ENCODE measurements at regions not wholly inside any gene's neighbourhood (a gene's known extent, or its start where the extent isn't known, plus 50 kb on each side); places are given as distances from the start of the nearest gene placed in this dataset.

DNA sequence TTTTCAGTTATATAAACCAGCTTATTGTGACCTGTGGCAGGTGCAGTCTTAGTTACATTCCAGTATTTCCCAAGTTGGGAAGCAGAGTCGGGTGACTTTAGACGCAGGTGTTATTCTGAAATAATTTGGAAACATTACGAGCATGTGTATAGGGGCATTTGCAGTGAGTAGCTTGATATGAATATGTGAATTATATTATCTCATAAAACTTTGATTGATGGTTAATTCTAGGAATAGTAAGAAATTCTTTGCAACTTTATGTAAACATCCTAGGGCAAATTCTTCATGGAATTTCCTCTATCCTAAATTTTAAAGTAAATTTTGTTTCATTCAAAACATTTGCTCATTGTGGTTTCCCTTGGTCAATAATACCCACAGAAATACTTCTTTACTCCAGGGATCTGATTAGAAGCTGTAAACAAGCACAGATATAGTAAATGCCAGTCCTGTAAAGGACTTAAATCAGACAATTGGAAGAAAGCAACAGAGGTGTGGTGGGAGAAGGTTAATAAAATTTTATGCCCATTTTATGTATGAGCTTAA, 580.6 kb upstream of the CDH2 start (continued):
- TF ChIP-seq ARNTL (CRISPR knock-in tag; IDR thresholded peaks at IDR 0.05; ENCODE audit: borderline replicate concordance, low read depth) (no peak), BACH2 (CRISPR knock-in tag; IDR thresholded peaks at IDR 0.05; ENCODE audit: borderline replicate concordance) (no peak), ZNF8 (CRISPR knock-in tag; IDR thresholded peaks at IDR 0.05) (no peak), OSR1 (CRISPR knock-in tag; IDR thresholded peaks at IDR 0.05) (no peak), GLIS3 (CRISPR knock-in tag; IDR thresholded peaks at IDR 0.05) (no peak)

DNA sequence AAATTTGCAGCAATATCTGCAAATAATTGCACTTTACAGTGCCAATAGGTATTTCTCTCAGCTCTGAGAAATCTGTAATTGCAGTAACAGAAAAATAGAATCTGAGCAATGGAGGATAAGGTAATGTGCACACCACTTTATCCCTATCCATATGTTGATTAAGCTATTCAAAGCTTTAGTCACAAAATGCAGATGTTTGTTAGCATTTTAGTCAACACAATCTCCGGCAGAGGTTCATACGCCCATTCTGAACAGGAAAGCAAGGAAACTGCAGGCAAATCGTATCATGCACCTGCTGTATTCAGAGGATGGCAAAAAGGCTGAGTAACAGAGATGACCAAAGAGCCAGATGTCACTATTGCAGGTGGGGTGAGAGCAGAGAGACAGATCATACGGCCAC, 566.2 kb upstream of the CDH2 start:
- TF ChIP-seq, protein P1, sequence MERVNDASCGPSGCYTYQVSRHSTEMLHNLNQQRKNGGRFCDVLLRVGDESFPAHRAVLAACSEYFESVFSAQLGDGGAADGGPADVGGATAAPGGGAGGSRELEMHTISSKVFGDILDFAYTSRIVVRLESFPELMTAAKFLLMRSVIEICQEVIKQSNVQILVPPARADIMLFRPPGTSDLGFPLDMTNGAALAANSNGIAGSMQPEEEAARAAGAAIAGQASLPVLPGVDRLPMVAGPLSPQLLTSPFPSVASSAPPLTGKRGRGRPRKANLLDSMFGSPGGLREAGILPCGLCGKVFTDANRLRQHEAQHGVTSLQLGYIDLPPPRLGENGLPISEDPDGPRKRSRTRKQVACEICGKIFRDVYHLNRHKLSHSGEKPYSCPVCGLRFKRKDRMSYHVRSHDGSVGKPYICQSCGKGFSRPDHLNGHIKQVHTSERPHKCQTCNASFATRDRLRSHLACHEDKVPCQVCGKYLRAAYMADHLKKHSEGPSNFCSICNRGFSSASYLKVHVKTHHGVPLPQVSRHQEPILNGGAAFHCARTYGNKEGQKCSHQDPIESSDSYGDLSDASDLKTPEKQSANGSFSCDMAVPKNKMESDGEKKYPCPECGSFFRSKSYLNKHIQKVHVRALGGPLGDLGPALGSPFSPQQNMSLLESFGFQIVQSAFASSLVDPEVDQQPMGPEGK (CRISPR knock-in tag; IDR thresholded peaks at IDR 0.05; ENCODE audit: borderline replicate concordance) = no peak
- TF ChIP-seq ESRRG (CRISPR knock-in tag; IDR thresholded peaks at IDR 0.05) (no peak), ZNF565 (CRISPR knock-in tag; conservative IDR thresholded peaks at IDR 0.05; ENCODE audit: low read depth) (no peak), SNAI2 (CRISPR knock-in tag; IDR thresholded peaks at IDR 0.05) (no peak), ZNF8 (CRISPR knock-in tag; IDR thresholded peaks at IDR 0.05) (no peak), TOX (CRISPR knock-in tag; IDR thresholded peaks at IDR 0.05; ENCODE audit: borderline replicate concordance) (no peak), RARB (CRISPR knock-in tag; IDR thresholded peaks at IDR 0.05) (no peak), OSR1 (CRISPR knock-in tag; IDR thresholded peaks at IDR 0.05) (no peak), TCF4 (CRISPR knock-in tag; IDR thresholded peaks at IDR 0.05; ENCODE audit: borderline replicate concordance) (no peak), ZC3H10 (CRISPR knock-in tag; IDR thresholded peaks at IDR 0.05) (no peak), ARNTL (CRISPR knock-in tag; IDR thresholded peaks at IDR 0.05; ENCODE audit: borderline replicate concordance, low read depth) (no peak), PPARA (CRISPR knock-in tag; IDR thresholded peaks at IDR 0.05; ENCODE audit: borderline replicate concordance) (no peak), ZFP30 (CRISPR knock-in tag; IDR thresholded peaks at IDR 0.05) (no peak), ISL1 (CRISPR knock-in tag; IDR thresholded peaks at IDR 0.05) (no peak), GLIS3 (CRISPR knock-in tag; IDR thresholded peaks at IDR 0.05) (no peak)
- TF ChIP-seq, protein P2, sequence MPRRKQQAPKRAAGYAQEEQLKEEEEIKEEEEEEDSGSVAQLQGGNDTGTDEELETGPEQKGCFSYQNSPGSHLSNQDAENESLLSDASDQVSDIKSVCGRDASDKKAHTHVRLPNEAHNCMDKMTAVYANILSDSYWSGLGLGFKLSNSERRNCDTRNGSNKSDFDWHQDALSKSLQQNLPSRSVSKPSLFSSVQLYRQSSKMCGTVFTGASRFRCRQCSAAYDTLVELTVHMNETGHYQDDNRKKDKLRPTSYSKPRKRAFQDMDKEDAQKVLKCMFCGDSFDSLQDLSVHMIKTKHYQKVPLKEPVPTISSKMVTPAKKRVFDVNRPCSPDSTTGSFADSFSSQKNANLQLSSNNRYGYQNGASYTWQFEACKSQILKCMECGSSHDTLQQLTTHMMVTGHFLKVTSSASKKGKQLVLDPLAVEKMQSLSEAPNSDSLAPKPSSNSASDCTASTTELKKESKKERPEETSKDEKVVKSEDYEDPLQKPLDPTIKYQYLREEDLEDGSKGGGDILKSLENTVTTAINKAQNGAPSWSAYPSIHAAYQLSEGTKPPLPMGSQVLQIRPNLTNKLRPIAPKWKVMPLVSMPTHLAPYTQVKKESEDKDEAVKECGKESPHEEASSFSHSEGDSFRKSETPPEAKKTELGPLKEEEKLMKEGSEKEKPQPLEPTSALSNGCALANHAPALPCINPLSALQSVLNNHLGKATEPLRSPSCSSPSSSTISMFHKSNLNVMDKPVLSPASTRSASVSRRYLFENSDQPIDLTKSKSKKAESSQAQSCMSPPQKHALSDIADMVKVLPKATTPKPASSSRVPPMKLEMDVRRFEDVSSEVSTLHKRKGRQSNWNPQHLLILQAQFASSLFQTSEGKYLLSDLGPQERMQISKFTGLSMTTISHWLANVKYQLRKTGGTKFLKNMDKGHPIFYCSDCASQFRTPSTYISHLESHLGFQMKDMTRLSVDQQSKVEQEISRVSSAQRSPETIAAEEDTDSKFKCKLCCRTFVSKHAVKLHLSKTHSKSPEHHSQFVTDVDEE (CRISPR knock-in tag; IDR thresholded peaks at IDR 0.05) = no peak
- TF ChIP-seq, protein P3, sequence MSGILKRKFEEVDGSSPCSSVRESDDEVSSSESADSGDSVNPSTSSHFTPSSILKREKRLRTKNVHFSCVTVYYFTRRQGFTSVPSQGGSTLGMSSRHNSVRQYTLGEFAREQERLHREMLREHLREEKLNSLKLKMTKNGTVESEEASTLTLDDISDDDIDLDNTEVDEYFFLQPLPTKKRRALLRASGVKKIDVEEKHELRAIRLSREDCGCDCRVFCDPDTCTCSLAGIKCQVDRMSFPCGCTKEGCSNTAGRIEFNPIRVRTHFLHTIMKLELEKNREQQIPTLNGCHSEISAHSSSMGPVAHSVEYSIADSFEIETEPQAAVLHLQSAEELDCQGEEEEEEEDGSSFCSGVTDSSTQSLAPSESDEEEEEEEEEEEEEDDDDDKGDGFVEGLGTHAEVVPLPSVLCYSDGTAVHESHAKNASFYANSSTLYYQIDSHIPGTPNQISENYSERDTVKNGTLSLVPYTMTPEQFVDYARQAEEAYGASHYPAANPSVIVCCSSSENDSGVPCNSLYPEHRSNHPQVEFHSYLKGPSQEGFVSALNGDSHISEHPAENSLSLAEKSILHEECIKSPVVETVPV (CRISPR knock-in tag; IDR thresholded peaks at IDR 0.05) = no peak
- TF ChIP-seq, protein P4, sequence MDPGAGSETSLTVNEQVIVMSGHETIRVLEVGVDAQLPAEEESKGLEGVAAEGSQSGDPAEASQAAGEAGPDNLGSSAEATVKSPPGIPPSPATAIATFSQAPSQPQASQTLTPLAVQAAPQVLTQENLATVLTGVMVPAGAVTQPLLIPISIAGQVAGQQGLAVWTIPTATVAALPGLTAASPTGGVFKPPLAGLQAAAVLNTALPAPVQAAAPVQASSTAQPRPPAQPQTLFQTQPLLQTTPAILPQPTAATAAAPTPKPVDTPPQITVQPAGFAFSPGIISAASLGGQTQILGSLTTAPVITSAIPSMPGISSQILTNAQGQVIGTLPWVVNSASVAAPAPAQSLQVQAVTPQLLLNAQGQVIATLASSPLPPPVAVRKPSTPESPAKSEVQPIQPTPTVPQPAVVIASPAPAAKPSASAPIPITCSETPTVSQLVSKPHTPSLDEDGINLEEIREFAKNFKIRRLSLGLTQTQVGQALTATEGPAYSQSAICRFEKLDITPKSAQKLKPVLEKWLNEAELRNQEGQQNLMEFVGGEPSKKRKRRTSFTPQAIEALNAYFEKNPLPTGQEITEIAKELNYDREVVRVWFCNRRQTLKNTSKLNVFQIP (CRISPR knock-in tag; IDR thresholded peaks at IDR 0.05; ENCODE audit: borderline replicate concordance, low read depth) = no peak
- ATAC-seq = no peak

DNA sequence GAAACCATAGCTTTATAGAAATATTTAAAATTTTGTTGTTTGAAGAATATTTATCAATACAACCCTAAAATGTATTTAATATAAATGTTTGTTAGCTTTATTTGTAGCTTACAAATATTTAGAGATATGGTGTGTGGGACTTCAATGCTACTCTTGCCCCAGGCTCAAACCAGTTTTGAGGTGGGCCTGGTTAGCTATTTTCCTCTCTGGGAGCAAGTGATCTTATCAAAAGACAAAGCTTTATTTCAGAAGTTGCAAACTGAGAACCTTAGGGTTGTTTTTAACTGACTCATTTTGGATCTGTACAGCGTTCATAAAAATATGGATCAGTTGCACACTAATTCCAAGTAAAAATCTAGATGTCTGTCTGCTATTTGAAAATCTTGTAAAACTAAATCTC, 563.6 kb upstream of the CDH2 start:
- ATAC-seq = no peak
- TF ChIP-seq, protein P5, sequence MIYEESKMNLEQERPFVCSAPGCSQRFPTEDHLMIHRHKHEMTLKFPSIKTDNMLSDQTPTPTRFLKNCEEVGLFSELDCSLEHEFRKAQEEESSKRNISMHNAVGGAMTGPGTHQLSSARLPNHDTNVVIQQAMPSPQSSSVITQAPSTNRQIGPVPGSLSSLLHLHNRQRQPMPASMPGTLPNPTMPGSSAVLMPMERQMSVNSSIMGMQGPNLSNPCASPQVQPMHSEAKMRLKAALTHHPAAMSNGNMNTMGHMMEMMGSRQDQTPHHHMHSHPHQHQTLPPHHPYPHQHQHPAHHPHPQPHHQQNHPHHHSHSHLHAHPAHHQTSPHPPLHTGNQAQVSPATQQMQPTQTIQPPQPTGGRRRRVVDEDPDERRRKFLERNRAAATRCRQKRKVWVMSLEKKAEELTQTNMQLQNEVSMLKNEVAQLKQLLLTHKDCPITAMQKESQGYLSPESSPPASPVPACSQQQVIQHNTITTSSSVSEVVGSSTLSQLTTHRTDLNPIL (CRISPR knock-in tag; IDR thresholded peaks at IDR 0.05; ENCODE audit: low read depth) = no peak
- TF ChIP-seq, protein P4 (CRISPR knock-in tag; IDR thresholded peaks at IDR 0.05; ENCODE audit: borderline replicate concordance, low read depth) = no peak
- TF ChIP-seq SNAI2 (CRISPR knock-in tag; IDR thresholded peaks at IDR 0.05) (no peak), ZFP3 (CRISPR knock-in tag; IDR thresholded peaks at IDR 0.05) (no peak), ISL1 (CRISPR knock-in tag; IDR thresholded peaks at IDR 0.05) (no peak), CSDC2 (CRISPR knock-in tag; IDR thresholded peaks at IDR 0.05) (no peak), ARNTL (CRISPR knock-in tag; IDR thresholded peaks at IDR 0.05; ENCODE audit: borderline replicate concordance, low read depth) (no peak), ZC3H10 (CRISPR knock-in tag; IDR thresholded peaks at IDR 0.05) (no peak), RARB (CRISPR knock-in tag; IDR thresholded peaks at IDR 0.05) (no peak)
- TF ChIP-seq, protein P2 (CRISPR knock-in tag; IDR thresholded peaks at IDR 0.05) = no peak
- TF ChIP-seq, protein P3 (CRISPR knock-in tag; IDR thresholded peaks at IDR 0.05) = no peak

All from SK-N-SH treated with all-trans-retinoic acid at 6 μM for 48 hours (cell line).